A673 (cell line): ENCODE measurements at regions not wholly inside any gene's neighbourhood (a gene's known extent, or its start where the extent isn't known, plus 50 kb on each side); places are given as distances from the start of the nearest gene placed in this dataset.
A peak's percentile ranks its signal among the peaks of the same experiment; 100 is the strongest.

Experiments used
- BruUV-seq: library from RNA; stranded (reverse); fragments of 400-500 nt; replicated peaks from 2 replicates; lab custom pipeline; 2021; lab: Mats Ljungman, UMichigan
- CTCF ChIA-PET: fragments of 300-600 bp; sonication (Branson Sonifier 250); formaldehyde crosslinking; loops from one replicate; lab custom pipeline; 2022; ENCODE audit warnings: antibody characterized with exemption; lab: Charles Lee
- POLR2A ChIA-PET: fragments of 300-600 bp; sonication (Branson Sonifier 250); formaldehyde crosslinking; loops from one replicate; lab custom pipeline; 2022; ENCODE audit warnings: antibody characterized with exemption; ENCODE audit not compliant: low non-redundant PET; lab: Charles Lee
- DNase-seq: peaks from one replicate; pipeline ENCODE4 v3.0.0-alpha.2; 2015; ENCODE audit warnings: low spot score
- H3K27ac ChIP-seq: fragments of 200-600 bp; sonication (generic); 2 replicates; pipeline ENCODE4 v1.5.1; 2016; ENCODE audit warnings: mixed run types, low read depth, mild to moderate bottlenecking, mixed read lengths, antibody characterized with exemption, low read length; ENCODE audit not compliant: poor library complexity, severe bottlenecking
- H3K27me3 ChIP-seq: fragments of 200-600 bp; sonication (generic); replicated peaks from 2 replicates; pipeline ENCODE4 v1.6.1; 2017; ENCODE audit warnings: mixed run types, low read depth, mild to moderate bottlenecking, mixed read lengths, antibody characterized with exemption, low read length; ENCODE audit not compliant: insufficient read depth, poor library complexity
- H3K36me3 ChIP-seq: fragments of 200-600 bp; sonication (generic); 2 replicates; pipeline ENCODE4 v1.6.1; 2016; ENCODE audit warnings: mixed run types, mild to moderate bottlenecking, mixed read lengths, antibody characterized with exemption, low read length; ENCODE audit not compliant: insufficient read depth, poor library complexity, severe bottlenecking
- H3K4me1 ChIP-seq: fragments of 200-600 bp; sonication (generic); 2 replicates; pipeline ENCODE4 v1.6.1; 2017; ENCODE audit warnings: mixed run types, mild to moderate bottlenecking, mixed read lengths, antibody characterized with exemption, low read length; ENCODE audit not compliant: insufficient read depth, poor library complexity, severe bottlenecking
- H3K4me3 ChIP-seq: fragments of 200-600 bp; sonication (generic); 2 replicates; pipeline ENCODE4 v1.5.1; 2016; ENCODE audit warnings: low read depth, mixed run types, mild to moderate bottlenecking, mixed read lengths, low read length; ENCODE audit not compliant: poor library complexity, severe bottlenecking
- H3K9me3 ChIP-seq: fragments of 200-600 bp; sonication (generic); 2 replicates; pipeline ENCODE4 v1.6.1; 2016; ENCODE audit warnings: mixed run types, low read depth, mild to moderate bottlenecking, mixed read lengths, antibody characterized with exemption, low read length; ENCODE audit not compliant: poor library complexity, severe bottlenecking
- CTCF ChIP-seq: fragments of 300-800, 200-600 bp; sonication (generic); conservative IDR thresholded peaks from 2 replicates; pipeline ENCODE4 v1.5.1; 2017; ENCODE audit warnings: low read depth, mild to moderate bottlenecking, antibody characterized with exemption, low read length, moderate library complexity, mixed read lengths
- EZH2 ChIP-seq: fragments of 200-600 bp; sonication (generic); IDR thresholded peaks from 2 replicates; pipeline ENCODE4 v1.6.1; 2017; ENCODE audit warnings: borderline replicate concordance, low read depth, mild to moderate bottlenecking, mixed read lengths, antibody characterized with exemption, low read length; ENCODE audit not compliant: poor library complexity, severe bottlenecking
- intact Hi-C: fragments of 100-400 bp; cut with micrococcal nuclease; formaldehyde crosslinking; loops from one replicate; pipeline ENCODE4 v1.10.0; 2022; ENCODE audit not compliant: unreplicated experiment

GRCh38 chr12:127162307-127162706, 1104.7 kb upstream of the TMEM132C start:
- CTCF ChIA-PET, result no interaction called here
- no TSS peak for BruUV-seq
- no peaks in the 10 kb centered on the region for H3K27me3 ChIP-seq
- H3K4me3 ChIP-seq, result no peak overlapping the region
- H3K9me3 ChIP-seq, result no peaks in the 10 kb centered on the region
- TF ChIP-seq CTCF (no peak), EZH2 (no peak)
- POLR2A ChIA-PET, result no interaction called here
- DNase-seq, result no peak
- no peaks in the 10 kb centered on the region for H3K36me3 ChIP-seq
- no peak overlapping the region for H3K27ac ChIP-seq
- no peaks in the 10 kb centered on the region for H3K4me1 ChIP-seq
- intact Hi-C loops, result no loop called here

- POLR2A ChIA-PET, result no interaction called here
- Histone ChIP-seq H3K36me3 (no peaks in the 10 kb centered on the region), H3K4me1 (no peaks in the 10 kb centered on the region), H3K27me3 (no peaks in the 10 kb centered on the region), H3K4me3 (no peak overlapping the region), H3K27ac (no peak overlapping the region), H3K9me3 (no peaks in the 10 kb centered on the region)
- TF ChIP-seq EZH2, result no peak
- TF ChIP-seq CTCF, result no peak
- no TSS peak for BruUV-seq
- peak; percentile 4 for DNase-seq
- intact Hi-C loops, result no loop called here
- CTCF ChIA-PET, result no interaction called here
Measured at GRCh38 chr12:127162902-127163301, 1104.1 kb upstream of the TMEM132C start.

- no peaks in the 10 kb centered on the region for H3K27me3 ChIP-seq
- peak; percentile 48 for DNase-seq
- no peak overlapping the region for H3K4me3 ChIP-seq
- ChIA-PET CTCF (no interaction called here), POLR2A (no interaction called here)
- H3K4me1 ChIP-seq, result no peaks in the 10 kb centered on the region
- TF ChIP-seq CTCF (no peak), EZH2 (no peak)
- BruUV-seq, result no TSS peak
- H3K9me3 ChIP-seq, result no peaks in the 10 kb centered on the region
- intact Hi-C loops, result no loop called here
- no peak overlapping the region for H3K27ac ChIP-seq
- H3K36me3 ChIP-seq, result no peaks in the 10 kb centered on the region
Measured at GRCh38 chr12:127165567-127166392, 1101.2 kb upstream of the TMEM132C start.
